NCI-H82 (cell line): ENCODE measurements at regions not wholly inside any gene's neighbourhood (a gene's known extent, or its start where the extent isn't known, plus 50 kb on each side); places are given as distances from the start of the nearest gene placed in this dataset.
"Not testable (repeated sequence)": the region's sequence is repeated elsewhere in the genome, so short reads cannot be mapped to it uniquely, and the experiment has no call there.

Source experiments
- DNase-seq: peaks from one replicate; lab custom pipeline; 2025; lab: John Stamatoyannopoulos, UW

- no peak for DNase-seq
These were observed 213.3 kb upstream of the FZD8 start for GRCh38 chr10:35855155-35855947.

DNA sequence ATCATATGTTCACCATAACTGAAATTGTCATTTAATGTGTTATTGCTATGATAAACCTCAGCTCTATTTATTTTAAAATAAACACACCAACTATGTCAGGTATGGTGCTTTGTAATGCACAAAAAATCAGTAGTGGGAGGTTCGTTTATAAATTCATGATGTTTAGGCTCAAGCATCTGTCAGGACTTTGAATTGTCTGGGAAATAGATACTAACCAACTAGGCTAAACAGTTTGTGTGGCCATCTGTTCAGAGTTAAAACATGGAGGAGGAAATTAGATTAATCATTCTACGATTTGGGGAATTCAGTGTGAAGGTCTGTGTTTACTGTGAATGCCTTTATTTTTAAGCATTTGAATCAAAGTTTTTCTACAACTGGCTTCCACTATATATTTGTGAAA is 212.6 kb upstream of the FZD8 start:
- peak; percentile 66 for DNase-seq

DNA sequence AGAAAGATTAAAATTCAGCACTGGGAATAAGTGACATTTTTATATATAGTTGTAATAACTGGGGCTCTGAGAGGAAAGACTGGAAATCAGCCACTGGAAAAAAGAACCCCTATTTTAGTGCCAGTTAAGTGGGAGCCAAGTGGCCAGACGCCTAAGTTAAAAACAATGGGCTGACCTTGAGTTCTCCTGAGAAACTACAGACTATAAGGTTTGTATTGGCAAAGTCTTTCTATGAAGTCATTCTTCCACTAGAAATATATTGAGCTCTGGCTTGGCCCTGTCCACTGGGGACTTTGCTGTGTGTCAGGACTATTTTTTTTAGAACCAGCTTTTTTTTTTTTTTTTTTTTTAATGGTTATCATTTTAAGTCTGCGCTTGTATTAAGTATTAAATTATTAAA is 210.6 kb upstream of the FZD8 start:
- no peak for DNase-seq

GRCh38 chr10:35848412-35848811 is 206.3 kb upstream of the FZD8 start:
- no peak for DNase-seq

DNA sequence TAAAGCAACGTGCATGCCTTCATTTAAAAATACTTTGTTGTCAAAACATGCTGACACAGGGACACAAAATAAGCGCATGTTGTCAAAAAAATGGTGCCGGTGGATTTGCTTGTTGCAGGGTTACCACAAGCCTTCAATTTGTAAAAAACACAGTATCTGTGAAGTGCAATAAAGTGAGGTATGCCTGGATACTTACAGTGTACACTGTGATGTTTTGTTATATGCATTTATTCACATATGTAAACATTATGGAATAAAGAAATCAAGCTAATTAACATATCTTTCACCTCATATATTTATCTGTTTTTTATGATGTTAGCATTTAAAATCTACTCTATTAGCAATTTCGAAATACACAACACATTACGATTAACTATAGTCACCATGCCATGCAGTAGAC is 202.6 kb upstream of the FZD8 start:
- no peak for DNase-seq

DNA sequence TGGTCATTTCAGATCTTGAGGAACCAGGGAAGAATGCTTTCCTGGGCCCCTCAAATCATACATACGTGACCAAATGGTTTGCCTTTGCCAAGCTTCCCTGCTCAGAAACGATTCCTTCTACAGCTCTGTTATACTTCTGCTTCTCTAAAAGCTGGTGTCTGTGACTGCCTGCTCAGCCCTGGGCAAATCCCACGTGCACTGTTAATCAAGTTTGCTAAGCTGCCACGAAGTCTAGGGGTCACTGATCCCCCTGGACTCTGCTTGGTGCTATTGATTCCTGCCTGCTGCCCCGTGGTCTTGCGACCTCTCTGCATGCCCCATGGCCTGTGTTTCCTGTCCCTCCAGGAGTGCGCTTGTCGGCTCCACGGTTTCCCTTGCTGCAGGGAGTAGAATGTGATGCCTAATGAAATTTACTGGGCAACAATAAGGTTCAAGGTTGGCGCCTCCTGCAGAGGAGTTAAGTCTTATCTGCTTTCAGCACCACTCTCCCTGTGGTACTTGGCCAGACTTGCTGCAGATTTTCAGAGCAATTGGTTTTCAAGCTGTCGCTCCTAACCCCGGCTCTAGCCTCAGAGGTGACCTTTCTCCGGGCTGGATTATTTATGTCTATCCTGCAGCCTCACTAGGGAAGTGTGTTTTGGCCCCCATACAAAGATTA is 201.6 kb upstream of the FZD8 start:
- DNase-seq = peak; percentile 24

DNA sequence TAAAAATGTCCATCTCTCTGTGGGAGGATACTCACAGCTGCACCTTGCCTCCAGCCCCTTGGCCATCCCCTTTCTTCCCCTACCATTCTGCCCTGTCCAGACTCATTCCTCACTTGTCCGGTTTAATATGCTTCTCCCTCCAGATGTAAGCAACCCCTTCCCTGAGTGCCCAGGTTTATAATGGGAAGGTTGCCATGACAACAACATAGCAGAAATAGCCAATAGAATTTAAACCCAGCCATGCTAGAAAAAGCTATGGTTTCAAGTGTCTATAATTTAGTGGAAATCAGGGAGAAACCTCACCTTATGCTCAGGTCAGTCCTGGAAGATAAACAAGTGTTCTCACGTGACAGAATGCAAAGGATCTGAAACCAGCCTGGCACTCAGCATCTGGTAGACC is 196.0 kb upstream of the FZD8 start:
- no peak for DNase-seq

DNA sequence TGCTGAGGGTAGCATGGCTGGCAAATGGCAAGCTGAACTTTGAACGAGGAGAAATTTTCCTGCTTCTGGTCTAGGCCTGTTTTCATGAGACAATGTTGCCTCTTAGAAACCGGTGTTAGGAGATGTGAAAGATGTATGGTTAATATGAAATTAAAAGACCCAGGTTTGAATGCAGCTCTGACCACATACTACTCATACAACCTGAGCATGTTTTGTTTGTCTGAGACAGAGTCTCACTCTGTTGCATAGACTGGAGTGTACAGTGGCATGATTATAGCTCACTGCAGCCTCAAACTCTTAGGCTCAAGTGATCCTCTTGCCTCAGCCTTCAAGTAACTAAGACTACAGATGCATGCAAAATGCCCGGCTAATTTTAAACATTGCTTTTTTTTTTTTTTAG is 193.4 kb upstream of the FZD8 start:
- DNase-seq = no peak

- no peak for DNase-seq
These were observed 192.9 kb upstream of the FZD8 start for GRCh38 chr10:35834877-35835494.

- no peak for DNase-seq
These were observed 185.7 kb upstream of the FZD8 start for GRCh38 chr10:35827783-35828182.

DNA sequence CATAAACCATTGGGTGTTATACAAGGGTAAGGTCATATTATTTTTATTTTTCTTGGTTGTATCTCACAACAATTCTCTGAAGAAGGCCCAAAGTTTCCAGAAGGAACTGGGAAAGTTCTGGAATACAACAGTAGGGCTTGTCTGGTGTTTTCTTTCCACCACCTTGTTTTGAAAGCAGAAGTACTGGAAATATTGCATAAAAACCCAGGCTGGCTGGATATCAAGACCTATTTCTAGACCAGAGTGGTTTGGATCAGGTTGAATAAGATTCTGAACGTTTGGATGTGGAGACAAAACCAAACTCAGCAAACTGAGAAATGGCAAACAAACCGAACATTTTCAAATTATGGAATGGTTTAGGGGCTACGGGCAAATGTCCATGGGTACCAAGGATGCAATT is 182.6 kb upstream of the FZD8 start:
- no peak for DNase-seq

- DNase-seq = peak; percentile 77
These were observed 180.2 kb upstream of the FZD8 start for GRCh38 chr10:35822316-35822715.

- DNase-seq = no peak
These were observed 179.3 kb upstream of the FZD8 start for GRCh38 chr10:35821339-35821911.

GRCh38 chr10:35819736-35820135 is 177.6 kb upstream of the FZD8 start:
- no peak for DNase-seq

DNA sequence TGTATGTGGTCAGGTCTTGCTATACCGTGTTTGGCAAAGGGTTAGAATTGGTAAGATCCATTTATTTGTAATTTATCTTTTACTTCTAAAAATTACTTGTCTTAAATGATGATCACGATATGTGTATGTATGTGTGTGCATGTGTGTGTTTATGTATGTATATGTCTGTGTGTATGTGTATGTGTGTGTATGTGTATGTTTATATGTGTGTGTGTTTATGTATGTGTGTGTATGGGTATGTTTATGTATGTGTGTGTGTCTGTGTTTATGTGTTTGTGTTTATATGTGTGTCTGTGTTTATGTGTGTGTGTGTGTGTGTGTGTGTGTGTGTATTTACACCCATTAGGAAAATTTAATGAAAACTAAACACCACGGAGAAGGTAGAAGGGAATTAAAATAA is 176.9 kb upstream of the FZD8 start:
- DNase-seq = no peak

DNA sequence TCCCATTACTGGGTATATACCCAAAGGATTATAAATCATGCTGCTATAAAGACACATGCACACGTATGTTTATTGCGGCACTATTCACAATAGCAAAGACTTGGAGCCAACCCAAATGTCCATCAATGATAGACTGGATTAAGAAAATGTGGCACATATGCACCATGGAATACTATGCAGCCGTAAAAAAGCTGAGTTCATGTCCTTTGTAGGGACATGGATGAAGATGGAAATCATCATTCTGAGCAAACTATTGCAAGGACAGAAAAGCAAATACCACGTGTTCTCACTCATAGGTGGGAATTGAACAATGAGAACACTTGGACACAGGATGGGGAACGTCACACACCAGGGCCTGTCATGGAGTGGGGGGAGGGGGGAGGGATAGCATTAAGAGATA is 175.0 kb upstream of the FZD8 start:
- not testable (repeated sequence) for DNase-seq

DNA sequence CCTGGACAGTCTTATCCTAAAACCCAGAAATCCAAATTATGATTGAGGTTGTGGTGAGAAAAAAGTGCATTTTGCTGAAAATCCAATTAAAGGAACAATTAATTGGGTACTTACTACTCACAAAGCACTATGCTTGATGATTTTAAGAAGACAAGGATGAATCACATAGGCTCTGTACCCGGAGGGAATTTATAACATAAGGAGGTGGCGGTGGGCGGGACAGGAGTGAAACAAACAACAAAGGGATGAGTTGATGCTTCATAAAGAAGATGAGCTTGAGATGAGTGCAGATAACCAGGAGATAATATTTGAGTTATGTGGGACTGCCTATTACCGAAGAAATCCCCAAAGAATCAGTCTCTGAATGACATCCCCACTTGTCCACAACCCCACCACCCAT is 171.1 kb upstream of the FZD8 start:
- peak; percentile 80 for DNase-seq

GRCh38 chr10:35808344-35808743 is 166.2 kb upstream of the FZD8 start:
- no peak for DNase-seq

DNA sequence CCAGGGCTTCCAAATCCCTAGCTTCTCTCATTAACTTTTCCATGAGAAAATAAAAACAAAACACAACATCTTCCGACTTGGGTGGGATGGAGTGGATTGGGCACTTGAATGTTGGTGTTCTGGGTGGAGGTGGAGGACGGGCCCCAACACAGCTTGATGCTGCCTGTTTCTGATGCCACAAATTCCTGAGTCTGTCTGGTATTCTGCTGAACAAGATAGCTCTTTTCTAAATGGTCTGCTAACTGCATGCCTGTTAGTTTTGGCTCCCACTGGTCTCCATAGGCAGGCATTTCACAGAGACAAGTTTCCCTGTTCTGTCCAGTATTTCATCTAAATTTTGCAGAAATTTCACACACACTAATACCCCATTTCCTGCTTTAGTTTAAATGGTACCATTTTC is 160.9 kb upstream of the FZD8 start:
- DNase-seq = no peak

DNA sequence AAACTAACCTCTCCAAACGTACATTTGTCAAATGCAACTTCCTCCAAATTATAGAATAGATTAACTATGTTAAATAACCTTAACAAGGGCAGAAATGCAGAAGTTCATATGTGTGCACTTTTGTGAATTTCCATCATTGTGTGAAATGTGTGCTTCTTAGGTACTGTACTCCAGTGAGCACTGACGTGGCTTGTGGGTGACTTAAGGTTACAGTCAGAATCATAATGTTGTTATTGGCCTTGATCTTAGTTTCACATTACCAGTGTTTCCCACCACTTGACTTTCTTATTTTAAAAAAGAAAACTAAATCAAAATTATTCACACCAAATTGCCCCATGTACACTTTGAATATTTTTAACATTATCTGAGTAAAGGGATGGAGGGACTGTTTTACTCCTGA is 155.1 kb upstream of the FZD8 start:
- no peak for DNase-seq

DNA sequence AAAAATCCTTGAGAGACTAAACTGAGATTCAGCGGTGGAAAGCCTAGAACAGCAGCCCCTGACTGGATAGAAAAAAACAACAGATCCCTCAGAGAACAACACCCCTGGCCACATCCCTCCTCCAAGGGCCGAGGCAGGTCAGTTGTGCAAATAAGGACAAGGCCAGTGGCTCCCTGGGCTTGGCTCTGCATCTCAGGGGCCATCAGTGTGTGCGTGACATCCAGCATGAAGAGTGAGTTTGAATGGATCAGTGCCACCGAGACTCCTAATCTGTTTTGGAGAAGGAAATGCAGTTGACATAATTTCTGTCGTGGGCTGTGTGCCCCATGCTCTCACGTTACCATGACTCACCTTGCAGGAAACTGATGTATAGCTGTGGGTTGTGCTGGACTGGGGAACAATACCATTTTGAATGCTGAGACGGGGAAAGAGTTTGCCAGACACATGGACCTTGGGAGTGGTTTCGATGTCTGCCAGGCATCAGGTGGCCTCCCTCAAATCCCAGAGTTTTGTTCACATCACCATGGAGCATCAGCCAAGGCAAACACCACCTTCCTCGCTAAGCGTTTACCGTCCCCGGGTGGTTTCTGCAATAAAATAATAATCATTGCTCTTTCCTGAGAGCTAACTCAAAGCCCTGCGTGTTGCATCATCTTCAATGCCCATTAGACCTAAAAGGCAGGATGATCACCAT is 153.2 kb upstream of the FZD8 start:
- no peak for DNase-seq

DNA sequence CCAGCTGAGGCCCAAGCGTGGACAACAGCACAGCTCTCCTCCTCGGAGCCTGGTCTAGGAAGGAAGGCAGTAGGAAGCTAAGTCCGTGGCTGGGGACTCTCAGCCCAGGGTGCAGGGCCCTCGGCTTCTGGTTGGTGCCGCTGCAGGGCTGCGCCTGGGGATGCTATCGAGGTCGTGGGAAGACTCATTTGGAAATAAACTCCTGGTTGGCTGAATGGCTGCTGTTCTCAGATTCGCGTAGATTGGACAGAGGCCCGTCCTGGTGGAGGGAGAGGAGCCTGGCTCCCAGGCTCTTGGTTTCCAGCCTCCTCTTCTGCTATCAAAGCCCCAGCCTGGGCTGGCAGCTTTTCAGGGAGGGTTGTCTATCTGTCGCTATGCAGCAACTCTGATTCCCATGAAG is 152.6 kb upstream of the FZD8 start:
- no peak for DNase-seq
